Fibroblast of skin of back (primary cell): ENCODE measurements at regions not wholly inside any gene's neighbourhood (a gene's known extent, or its start where the extent isn't known, plus 50 kb on each side); places are given as distances from the start of the nearest gene placed in this dataset.
"Not testable (repeated sequence)": the region's sequence is repeated elsewhere in the genome, so short reads cannot be mapped to it uniquely, and the experiment has no call there.

ENCODE experiments used
- DNase-seq: peaks from one replicate; pipeline ENCODE4 v3.0.0-alpha.2; 2013

GRCh38 chr20:12699374-12700228 is 309.2 kb upstream of the SPTLC3 start:
- no peak for DNase-seq

- DNase-seq: no peak
Measured at GRCh38 chr20:12700701-12701100, 308.1 kb upstream of the SPTLC3 start.

- DNase-seq: no peak
Measured at GRCh38 chr20:12702312-12702711, 306.5 kb upstream of the SPTLC3 start.

GRCh38 chr20:12715371-12715770 is 293.4 kb upstream of the SPTLC3 start:
- DNase-seq: no peak

GRCh38 chr20:12715991-12716680 is 292.6 kb upstream of the SPTLC3 start:
- no peak for DNase-seq

GRCh38 chr20:12717061-12717460 is 291.7 kb upstream of the SPTLC3 start:
- no peak for DNase-seq

GRCh38 chr20:12718619-12719018 is 290.2 kb upstream of the SPTLC3 start:
- DNase-seq: no peak

- DNase-seq: no peak
Measured at GRCh38 chr20:12721636-12722035, 287.1 kb upstream of the SPTLC3 start.

- no peak for DNase-seq
Measured at GRCh38 chr20:12722091-12722490, 286.7 kb upstream of the SPTLC3 start.

- DNase-seq: no peak
Measured at GRCh38 chr20:12723811-12724210, 285.0 kb upstream of the SPTLC3 start.

GRCh38 chr20:12728782-12729181 is 280.0 kb upstream of the SPTLC3 start:
- DNase-seq: no peak

GRCh38 chr20:12729326-12729725 is 279.4 kb upstream of the SPTLC3 start:
- DNase-seq: no peak

- DNase-seq: no peak
Measured at GRCh38 chr20:12733811-12734210, 275.0 kb upstream of the SPTLC3 start.

- DNase-seq: no peak
Measured at GRCh38 chr20:12737497-12737896, 271.3 kb upstream of the SPTLC3 start.

- DNase-seq: no peak
Measured at GRCh38 chr20:12737900-12738299, 270.9 kb upstream of the SPTLC3 start.

- DNase-seq: no peak
Measured at GRCh38 chr20:12740647-12741046, 268.1 kb upstream of the SPTLC3 start.

- no peak for DNase-seq
Measured at GRCh38 chr20:12744037-12744436, 264.7 kb upstream of the SPTLC3 start.

GRCh38 chr20:12748359-12748994 is 260.3 kb upstream of the SPTLC3 start:
- no peak for DNase-seq

- no peak for DNase-seq
Measured at GRCh38 chr20:12750221-12750620, 258.6 kb upstream of the SPTLC3 start.

GRCh38 chr20:12752900-12753693 is 255.7 kb upstream of the SPTLC3 start:
- DNase-seq: not testable (repeated sequence)

- DNase-seq: not testable (repeated sequence)
Measured at GRCh38 chr20:12753742-12754141, 255.0 kb upstream of the SPTLC3 start.

GRCh38 chr20:12759493-12759892 is 249.3 kb upstream of the SPTLC3 start:
- not testable (repeated sequence) for DNase-seq

- peak; percentile 1 for DNase-seq
Measured at GRCh38 chr20:12762725-12763124, 246.0 kb upstream of the SPTLC3 start.
